CD14-positive monocyte (primary cell): ENCODE measurements at regions not wholly inside any gene's neighbourhood (a gene's known extent, or its start where the extent isn't known, plus 50 kb on each side); places are given as distances from the start of the nearest gene placed in this dataset.

Source experiments
- DNase-seq, 3 donors: peaks; one replicate each; pipeline ENCODE4 v3.0.0-alpha.2; 2011 to 2022
- H2AFZ ChIP-seq: 2 replicates; pipeline ENCODE4 v1.6.0; 2012; ENCODE audit warnings: mild to moderate bottlenecking, low read depth, low read length, inconsistent platforms; ENCODE audit not compliant: insufficient read depth, poor library complexity, severe bottlenecking
- H3K27ac ChIP-seq, 2 donors: 1 replicate in 1 of 2; 2 replicates in 1 of 2; pipeline ENCODE4 v1.5.1; 2012 to 2013; ENCODE audit warnings: low read length in 2 of 2, control low read depth in 1 of 2, inconsistent platforms in 1 of 2, low read depth in 1 of 2, mild to moderate bottlenecking in 1 of 2
- H3K27me3 ChIP-seq, 2 donors: one replicate each; pipeline versions ENCODE4 v1.6.0 to v1.6.1; 2011 to 2013; ENCODE audit warnings: low read length in 2 of 2; ENCODE audit not compliant: control insufficient read depth in 2 of 2, insufficient read depth in 2 of 2
- H3K36me3 ChIP-seq, 2 donors: replicated peaks in 1 of 2; 1 replicate in 1 of 2; 2 replicates in 1 of 2; pipeline versions ENCODE4 v1.5.1 to v1.6.1; 2012 to 2013; ENCODE audit warnings: low read length in 2 of 2, control low read depth in 1 of 2, inconsistent platforms in 1 of 2, mild to moderate bottlenecking in 1 of 2; ENCODE audit not compliant: insufficient read depth in 2 of 2, control insufficient read depth in 1 of 2
- H3K4me1 ChIP-seq, 2 donors: 1 replicate in 1 of 2; 2 replicates in 1 of 2; pipeline versions ENCODE4 v1.5.1 to v1.6.1; 2012 to 2013; ENCODE audit warnings: low read length in 2 of 2, control low read depth in 1 of 2, inconsistent platforms in 1 of 2, mild to moderate bottlenecking in 1 of 2, moderate library complexity in 1 of 2; ENCODE audit not compliant: insufficient read depth in 2 of 2, control insufficient read depth in 1 of 2
- H3K4me2 ChIP-seq: replicated peaks from 2 replicates; pipeline ENCODE3; 2012; ENCODE audit warnings: low read length, moderate library complexity, mild to moderate bottlenecking; ENCODE audit not compliant: poor library complexity, severe bottlenecking; ENCODE audit errors: extremely low read depth
- H3K4me3 ChIP-seq, 3 experiments: fragments of 200-600 bp in 1 of 3; sonication (generic) in 1 of 3; replicated peaks in 1 of 3; 1 replicate in 2 of 3; 2 replicates in 1 of 3; pipeline ENCODE4 v1.5.1; 2011 to 2013; ENCODE audit warnings: low read length in 3 of 3, mild to moderate bottlenecking in 3 of 3, control low read depth in 2 of 3, low read depth in 2 of 3, inconsistent platforms in 1 of 3, moderate library complexity in 1 of 3
- H3K79me2 ChIP-seq: 2 replicates; pipeline ENCODE4 v1.6.0; 2012; ENCODE audit warnings: mild to moderate bottlenecking, control low read depth, inconsistent platforms, low read length, moderate library complexity; ENCODE audit not compliant: insufficient read depth
- H3K9ac ChIP-seq: 2 replicates; pipeline ENCODE4 v1.6.0; 2017; ENCODE audit warnings: low read length, mild to moderate bottlenecking; ENCODE audit not compliant: insufficient read depth, poor library complexity, severe bottlenecking
- H3K9me3 ChIP-seq, 2 donors: replicated peaks in 1 of 2; 1 replicate in 1 of 2; 2 replicates in 1 of 2; pipeline versions ENCODE4 v1.5.1 to v1.6.1; 2012 to 2013; ENCODE audit warnings: low read length in 2 of 2, control low read depth in 1 of 2; ENCODE audit not compliant: control insufficient read depth in 1 of 2, insufficient read depth in 1 of 2
- H4K20me1 ChIP-seq: 2 replicates; pipeline ENCODE4 v1.6.0; 2012; ENCODE audit warnings: mild to moderate bottlenecking, low read length, control low read depth, moderate library complexity; ENCODE audit not compliant: insufficient read depth
- H3K27ac Mint-ChIP-seq, 7 donors: one replicate each; pipeline ENCODE4 v1.8.0; 2020; ENCODE audit warnings: mild to moderate bottlenecking in 7 of 7, mixed read lengths in 7 of 7, moderate library complexity in 6 of 7, inconsistent platforms in 2 of 7
- H3K27me3 Mint-ChIP-seq, 3 donors: one replicate each; pipeline ENCODE4 v1.8.0; 2021 to 2022; ENCODE audit warnings: low read depth in 3 of 3, mild to moderate bottlenecking in 3 of 3, mixed read lengths in 3 of 3, moderate library complexity in 3 of 3, inconsistent platforms in 1 of 3
- H3K36me3 Mint-ChIP-seq, 2 donors: one replicate each; pipeline ENCODE4 v1.8.0; 2020; ENCODE audit warnings: mixed read lengths in 2 of 2, inconsistent platforms in 1 of 2, mild to moderate bottlenecking in 1 of 2
- H3K4me1 Mint-ChIP-seq: one replicate; pipeline ENCODE4 v1.8.0; 2020; ENCODE audit warnings: mild to moderate bottlenecking, mixed read lengths
- H3K4me3 Mint-ChIP-seq, 2 donors: one replicate each; pipeline ENCODE4 v1.8.0; 2020; ENCODE audit warnings: mild to moderate bottlenecking in 2 of 2, mixed read lengths in 2 of 2, moderate library complexity in 1 of 2
- H3K9me3 Mint-ChIP-seq, 7 donors: one replicate each; pipeline ENCODE4 v1.8.0; 2020 to 2022; ENCODE audit warnings: mixed read lengths in 7 of 7, mild to moderate bottlenecking in 6 of 7, moderate library complexity in 6 of 7, inconsistent platforms in 2 of 7
- CTCF ChIP-seq: fragments of 200-600 bp; IDR thresholded peaks from one replicate; pipeline ENCODE4 v1.8.0; 2022; ENCODE audit warnings: antibody characterized with exemption, mild to moderate bottlenecking
- WGBS: methylation state at CpG from one replicate; pipeline ENCODE4 v1.1.5; 2013; ENCODE audit warnings: missing lambda C conversion rate; ENCODE audit not compliant: insufficient coverage; 5-methylcytosine and 5-hydroxymethylcytosine counted together
- intact Hi-C, 2 donors: fragments of 100-400 bp; cut with micrococcal nuclease; formaldehyde crosslinking; loops; one replicate each; pipeline versions ENCODE4 v1.15.0 to v1.15.1; 2023

- Mint-ChIP-seq H3K27me3 (peaks cover 1 to 5% (median 1%) of the 10 kb centered on the region in 3 donors), H3K4me3 (no peak overlapping the region), H3K9me3 (peaks cover 0 to 3% (median 0%) of the 10 kb centered on the region in 7 donors), H3K36me3 (no peaks in the 10 kb centered on the region), H3K4me1 (no peaks in the 10 kb centered on the region), H3K27ac (no peak overlapping the region)
- Histone ChIP-seq H3K4me2 (no peak overlapping the region), H3K36me3 (no peaks in the 10 kb centered on the region), H4K20me1 (no peaks in the 10 kb centered on the region), H3K79me2 (no peaks in the 10 kb centered on the region), H3K9ac (no peak overlapping the region), H3K4me1 (no peaks in the 10 kb centered on the region), H3K27ac (no peak overlapping the region), H2AFZ (no peak overlapping the region), H3K27me3 (no peaks in the 10 kb centered on the region), H3K4me3 (no peak overlapping the region), H3K9me3 (no peaks in the 10 kb centered on the region)
- intact Hi-C loops = no loop called here
- no peak for TF ChIP-seq CTCF
- DNase-seq = no peak
- WGBS = 92% methylated on average over 2 of the region's 4 CpGs
Measured at GRCh38 chr9:17859987-17860386, 281.1 kb downstream of the SH3GL2 start.

- no peaks in the 10 kb centered on the region for H3K4me1 Mint-ChIP-seq
- H3K27ac Mint-ChIP-seq = no peak overlapping the region
- H4K20me1 ChIP-seq = no peaks in the 10 kb centered on the region
Measured at GRCh38 chr9:17862101-17862500, 283.2 kb downstream of the SH3GL2 start.

More at GRCh38 chr9:17862101-17862500, 283.2 kb downstream of the SH3GL2 start:
- Mint-ChIP-seq H3K9me3 (peaks cover 0 to 3% (median 0%) of the 10 kb centered on the region in 7 donors), H3K27me3 (peaks cover 1 to 4% (median 1%) of the 10 kb centered on the region in 3 donors), H3K36me3 (no peaks in the 10 kb centered on the region), H3K4me3 (no peak overlapping the region)
- no peak for TF ChIP-seq CTCF
- Histone ChIP-seq H3K79me2 (no peaks in the 10 kb centered on the region), H3K9me3 (no peaks in the 10 kb centered on the region), H3K27ac (no peak overlapping the region), H3K27me3 (no peaks in the 10 kb centered on the region), H3K4me3 (no peak overlapping the region), H3K36me3 (no peaks in the 10 kb centered on the region), H3K4me1 (no peaks in the 10 kb centered on the region), H3K4me2 (no peak overlapping the region), H3K9ac (no peak overlapping the region), H2AFZ (no peak overlapping the region)
- no peak for DNase-seq
- 84% methylated on average over 2 of the region's 4 CpGs for WGBS
- intact Hi-C loops = no loop called here
